Neutrophil (primary cell): ENCODE measurements at regions not wholly inside any gene's neighbourhood (a gene's known extent, or its start where the extent isn't known, plus 50 kb on each side); places are given as distances from the start of the nearest gene placed in this dataset.
"Not testable (repeated sequence)": the region's sequence is repeated elsewhere in the genome, so short reads cannot be mapped to it uniquely, and the experiment has no call there.

Experiments used
- H3K27ac ChIP-seq: fragments of 200-600 bp; sonication (generic); 2 replicates; pipeline ENCODE4 v1.5.1; 2016; ENCODE audit warnings: mild to moderate bottlenecking, moderate library complexity
- H3K27me3 ChIP-seq: fragments of 200-600 bp; sonication (generic); 2 replicates; pipeline ENCODE4 v1.6.0; 2016; ENCODE audit warnings: mild to moderate bottlenecking
- H3K36me3 ChIP-seq: fragments of 200-600 bp; sonication (generic); 2 replicates; pipeline ENCODE4 v1.5.1; 2017
- H3K4me1 ChIP-seq, 2 experiments: fragments of 200-600 bp in 1 of 2; sonication (generic) in 1 of 2; 1 replicate in 1 of 2; 2 replicates in 1 of 2; pipeline versions ENCODE4 v1.5.1 to v1.6.1; 2013 to 2016; ENCODE audit warnings: low read depth in 1 of 2, low read length in 1 of 2, mild to moderate bottlenecking in 1 of 2, moderate library complexity in 1 of 2; ENCODE audit not compliant: control insufficient read depth in 1 of 2, insufficient read depth in 1 of 2
- H3K4me3 ChIP-seq, 2 experiments: fragments of 200-600 bp in 1 of 2; sonication (generic) in 1 of 2; 1 replicate in 1 of 2; 2 replicates in 1 of 2; pipeline ENCODE4 v1.5.1; 2013 to 2016; ENCODE audit warnings: low read depth in 1 of 2, low read length in 1 of 2, mild to moderate bottlenecking in 1 of 2, moderate library complexity in 1 of 2
- H3K9me3 ChIP-seq: fragments of 200-600 bp; sonication (generic); 2 replicates; pipeline ENCODE4 v1.5.1; 2016
- CTCF ChIP-seq: fragments of 200-600 bp; sonication (generic); IDR thresholded peaks from 2 replicates; pipeline ENCODE4 v1.5.1; 2016; ENCODE audit warnings: antibody characterized with exemption

DNA sequence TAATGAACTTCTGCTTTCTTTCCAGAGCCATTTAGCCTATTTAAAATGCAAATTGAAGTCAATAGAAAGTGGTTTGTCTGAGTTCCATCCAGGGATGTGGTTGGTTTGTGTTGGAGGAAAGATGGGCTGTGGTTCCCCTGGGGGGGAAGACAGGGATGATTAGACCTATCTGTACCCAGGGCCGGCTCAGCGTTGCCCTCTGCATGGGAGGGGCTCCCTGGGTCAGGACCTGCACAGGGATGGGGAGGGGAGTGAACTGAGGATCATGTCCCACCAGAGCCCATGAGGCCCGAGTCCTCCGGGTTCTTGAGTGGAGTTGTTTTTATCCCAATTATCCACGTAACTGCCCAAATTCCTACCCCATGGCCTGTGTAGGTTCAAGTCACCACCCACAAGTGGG lies 76.9 kb upstream of the SFSWAP start:
- Histone ChIP-seq H3K36me3 (no peaks in the 10 kb centered on the region), H3K27me3 (peaks cover 47% of the 10 kb centered on the region), H3K9me3 (no peaks in the 10 kb centered on the region), H3K27ac (no peak overlapping the region), H3K4me3 (no peak overlapping the region), H3K4me1 (peaks cover under 1 to 7% of the 10 kb centered on the region in 2 experiments)
- TF ChIP-seq CTCF, result no peak

DNA sequence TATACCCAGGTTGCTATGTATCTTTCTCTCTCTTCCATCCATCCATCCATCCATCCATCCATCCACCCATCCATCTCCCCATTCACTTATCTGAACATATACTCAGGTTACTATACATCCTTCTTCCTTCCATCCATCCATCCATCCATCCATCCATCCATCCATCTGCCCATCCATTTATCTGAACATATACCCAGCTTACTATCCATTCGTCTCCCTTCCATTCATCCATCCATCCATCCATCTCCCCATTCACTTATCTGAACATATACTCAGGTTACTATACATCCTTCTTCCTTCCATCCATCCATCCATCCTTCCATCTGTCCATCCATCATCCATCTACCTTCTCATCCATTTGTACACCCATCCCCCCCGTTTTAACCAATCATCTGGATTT lies 75.9 kb upstream of the SFSWAP start:
- H3K27me3 ChIP-seq, result peaks cover 52% of the 10 kb centered on the region
- H3K36me3 ChIP-seq, H3K4me3 ChIP-seq, H3K27ac ChIP-seq, H3K9me3 ChIP-seq, H3K4me1 ChIP-seq: not testable (repeated sequence)

DNA sequence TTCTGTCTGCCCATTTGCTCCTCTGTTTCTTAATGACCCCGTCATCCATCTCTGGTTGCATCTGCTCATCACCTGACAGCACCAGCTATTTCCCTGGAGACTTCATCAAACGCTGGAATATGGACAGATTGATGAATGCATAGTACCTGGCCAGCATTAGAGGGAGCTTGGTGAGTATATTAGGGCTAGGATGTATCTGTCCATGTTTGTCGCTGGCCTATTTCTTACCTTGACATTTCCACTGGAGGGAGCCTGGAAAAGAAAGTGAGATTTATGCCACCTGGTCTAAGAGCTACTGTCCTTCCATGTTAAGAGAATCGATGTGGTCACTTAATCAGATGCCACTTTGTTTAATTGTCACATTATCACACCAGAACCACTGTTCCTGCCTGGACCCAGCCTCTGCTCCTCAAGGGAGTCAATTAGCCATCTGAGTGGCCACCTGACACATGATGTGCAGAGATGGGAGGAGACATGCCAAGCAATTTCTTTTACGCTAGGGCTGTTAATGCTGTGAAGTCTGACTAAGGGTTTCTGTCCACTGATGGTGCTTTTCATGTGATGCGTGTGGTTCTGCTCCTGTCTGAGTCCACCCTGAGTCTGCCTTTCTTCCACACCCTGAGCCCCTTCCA lies 75.3 kb upstream of the SFSWAP start:
- H3K9me3 ChIP-seq, result no peaks in the 10 kb centered on the region
- H3K36me3 ChIP-seq, result no peaks in the 10 kb centered on the region
- H3K27ac ChIP-seq, result no peak overlapping the region
- H3K4me3 ChIP-seq, result no peak overlapping the region
- H3K27me3 ChIP-seq, result peaks cover 55% of the 10 kb centered on the region
- TF ChIP-seq CTCF, result no peak
- H3K4me1 ChIP-seq, result peaks cover 0 to 6% of the 10 kb centered on the region in 2 experiments

DNA sequence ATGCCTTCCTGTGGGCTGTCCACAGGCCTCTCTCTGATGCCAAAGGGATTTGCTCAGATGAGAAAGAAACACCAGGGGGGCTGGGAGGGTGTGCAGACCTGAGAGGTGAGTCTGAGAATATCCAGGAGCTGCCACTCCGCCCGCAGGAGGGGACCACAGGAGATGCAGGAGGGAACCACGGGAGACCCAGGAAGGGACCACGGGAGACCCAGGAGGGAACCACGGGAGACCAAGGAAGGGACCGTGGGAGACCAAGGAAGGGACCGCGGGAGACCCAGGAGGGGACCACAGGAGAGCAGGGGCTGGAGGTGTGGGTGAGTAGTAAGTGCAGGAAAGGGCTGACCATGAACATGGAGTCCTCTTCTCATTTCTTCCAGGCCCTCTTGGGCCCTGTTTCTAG lies 74.6 kb upstream of the SFSWAP start:
- Histone ChIP-seq H3K9me3 (no peaks in the 10 kb centered on the region), H3K27me3 (peaks cover 53% of the 10 kb centered on the region), H3K36me3 (no peaks in the 10 kb centered on the region), H3K4me1 (peaks cover 0 to 6% of the 10 kb centered on the region in 2 experiments), H3K4me3 (no peak overlapping the region), H3K27ac (no peak overlapping the region)
- TF ChIP-seq CTCF, result no peak

- Histone ChIP-seq H3K27ac (no peak overlapping the region), H3K36me3 (no peaks in the 10 kb centered on the region), H3K4me1 (peaks cover 0 to 6% of the 10 kb centered on the region in 2 experiments), H3K4me3 (no peak overlapping the region), H3K9me3 (no peaks in the 10 kb centered on the region), H3K27me3 (peaks cover 57% of the 10 kb centered on the region)
- TF ChIP-seq CTCF, result no peak
These were observed 73.7 kb upstream of the SFSWAP start for GRCh38 chr12:131636940-131637750.

- Histone ChIP-seq H3K9me3 (no peaks in the 10 kb centered on the region), H3K4me3 (no peak overlapping the region), H3K27me3 (peaks cover 60% of the 10 kb centered on the region), H3K36me3 (no peaks in the 10 kb centered on the region), H3K4me1 (peaks cover 0 to 6% of the 10 kb centered on the region in 2 experiments), H3K27ac (no peak overlapping the region)
- no peak for TF ChIP-seq CTCF
These were observed 72.9 kb upstream of the SFSWAP start for GRCh38 chr12:131637986-131638385.
